DMS153 treated with DMSO at 0.1 percent for 48 hours (cell line): ENCODE measurements at regions not wholly inside any gene's neighbourhood (a gene's known extent, or its start where the extent isn't known, plus 50 kb on each side); places are given as distances from the start of the nearest gene placed in this dataset.
"Not testable (repeated sequence)": the region's sequence is repeated elsewhere in the genome, so short reads cannot be mapped to it uniquely, and the experiment has no call there.

ENCODE experiments used
- DNase-seq: peaks from one replicate; lab custom pipeline; 2025; ENCODE audit not compliant: unreplicated experiment; lab: John Stamatoyannopoulos, UW

GRCh38 chr12:77229640-77230442 lies 164.5 kb upstream of the E2F7 start:
- no peak for DNase-seq

- DNase-seq: no peak
Measured at GRCh38 chr12:77228376-77228775, 163.0 kb upstream of the E2F7 start.

- DNase-seq: no peak
Measured at GRCh38 chr12:77226368-77226767, 161.0 kb upstream of the E2F7 start.

- no peak for DNase-seq
Measured at GRCh38 chr12:77225373-77225772, 160.0 kb upstream of the E2F7 start.

GRCh38 chr12:77224346-77224745 lies 159.0 kb upstream of the E2F7 start:
- no peak for DNase-seq

- no peak for DNase-seq
Measured at GRCh38 chr12:77222336-77222735, 157.0 kb upstream of the E2F7 start.

GRCh38 chr12:77220586-77220985 lies 155.2 kb upstream of the E2F7 start:
- no peak for DNase-seq

GRCh38 chr12:77218278-77218677 lies 152.9 kb upstream of the E2F7 start:
- DNase-seq: no peak

- DNase-seq: not testable (repeated sequence)
Measured at GRCh38 chr12:77216136-77216535, 150.8 kb upstream of the E2F7 start.

GRCh38 chr12:77214136-77214535 lies 148.8 kb upstream of the E2F7 start:
- DNase-seq: no peak

GRCh38 chr12:77213319-77213718 lies 147.9 kb upstream of the E2F7 start:
- no peak for DNase-seq

- DNase-seq: no peak
Measured at GRCh38 chr12:77210724-77211123, 145.4 kb upstream of the E2F7 start.

- no peak for DNase-seq
Measured at GRCh38 chr12:77204083-77204482, 138.7 kb upstream of the E2F7 start.

GRCh38 chr12:77202457-77203060 lies 137.2 kb upstream of the E2F7 start:
- DNase-seq: no peak

GRCh38 chr12:77189901-77190416 lies 124.6 kb upstream of the E2F7 start:
- DNase-seq: no peak

- DNase-seq: no peak
Measured at GRCh38 chr12:77189458-77189857, 124.1 kb upstream of the E2F7 start.

- no peak for DNase-seq
Measured at GRCh38 chr12:77179515-77179914, 114.1 kb upstream of the E2F7 start.

- no peak for DNase-seq
Measured at GRCh38 chr12:77167801-77168200, 102.4 kb upstream of the E2F7 start.

GRCh38 chr12:77166696-77167095 lies 101.3 kb upstream of the E2F7 start:
- DNase-seq: no peak

GRCh38 chr12:77163074-77164038 lies 98.0 kb upstream of the E2F7 start:
- no peak for DNase-seq

- DNase-seq: no peak
Measured at GRCh38 chr12:77161944-77162343, 96.6 kb upstream of the E2F7 start.
